GM19468 (cell line): ENCODE measurements at regions not wholly inside any gene's neighbourhood (a gene's known extent, or its start where the extent isn't known, plus 50 kb on each side); places are given as distances from the start of the nearest gene placed in this dataset.
"Not testable (repeated sequence)": the region's sequence is repeated elsewhere in the genome, so short reads cannot be mapped to it uniquely, and the experiment has no call there.

Experiments
- ATAC-seq: cut with Tn5 transposase; IDR thresholded peaks from one replicate; pipeline ENCODE4 v1.9.1; 2021; ENCODE audit warnings: mild to moderate bottlenecking, moderate library complexity, moderate number of reproducible peaks; ENCODE audit not compliant: unreplicated experiment; ENCODE audit errors: extremely low read depth

DNA sequence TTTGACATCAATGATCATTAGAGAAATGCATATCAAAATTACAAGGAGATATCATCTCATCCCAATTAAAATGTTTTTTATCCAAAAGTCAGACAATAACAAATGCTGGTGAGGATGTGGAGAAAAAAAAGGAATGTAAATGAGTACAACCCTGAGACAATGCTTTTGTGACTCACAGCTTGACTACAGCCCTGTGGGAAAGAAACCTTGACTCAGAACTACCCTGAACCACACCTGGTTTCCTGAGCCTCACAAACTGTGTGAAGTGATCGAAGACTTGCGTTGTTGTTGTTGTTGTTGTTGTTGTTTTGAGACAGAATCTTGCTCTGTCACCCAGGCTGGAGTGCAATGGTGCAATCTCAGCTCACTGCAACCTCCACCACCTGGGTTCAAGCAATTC lies 266.6 kb upstream of the MYT1L start:
- ATAC-seq, result no peak

GRCh38 chr2:2591542-2591940 lies 260.5 kb upstream of the MYT1L start:
- no peak for ATAC-seq

- ATAC-seq, result no peak
These were observed 259.9 kb upstream of the MYT1L start for GRCh38 chr2:2590841-2591541.

DNA sequence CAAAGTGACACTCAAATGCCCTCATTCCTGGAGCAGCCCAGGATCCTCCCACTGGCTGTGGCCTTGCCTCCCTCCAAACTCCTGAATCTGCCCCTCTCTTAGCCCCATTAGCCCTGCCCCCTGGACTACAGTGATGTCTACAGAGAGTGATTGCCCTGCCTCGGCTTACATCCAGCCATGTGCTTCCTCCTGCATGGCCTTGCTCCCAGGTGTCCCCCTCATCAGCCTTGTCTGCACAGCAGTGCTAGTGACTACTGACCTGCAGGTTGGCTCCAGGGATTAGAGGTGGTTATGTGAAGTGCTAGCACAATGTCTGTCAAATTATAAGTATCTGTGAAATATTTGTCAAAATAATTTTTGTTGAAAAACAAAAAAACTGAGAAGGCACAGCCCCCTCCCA lies 259.1 kb upstream of the MYT1L start:
- ATAC-seq, result no peak

GRCh38 chr2:2588777-2589176 lies 257.7 kb upstream of the MYT1L start:
- no peak for ATAC-seq

DNA sequence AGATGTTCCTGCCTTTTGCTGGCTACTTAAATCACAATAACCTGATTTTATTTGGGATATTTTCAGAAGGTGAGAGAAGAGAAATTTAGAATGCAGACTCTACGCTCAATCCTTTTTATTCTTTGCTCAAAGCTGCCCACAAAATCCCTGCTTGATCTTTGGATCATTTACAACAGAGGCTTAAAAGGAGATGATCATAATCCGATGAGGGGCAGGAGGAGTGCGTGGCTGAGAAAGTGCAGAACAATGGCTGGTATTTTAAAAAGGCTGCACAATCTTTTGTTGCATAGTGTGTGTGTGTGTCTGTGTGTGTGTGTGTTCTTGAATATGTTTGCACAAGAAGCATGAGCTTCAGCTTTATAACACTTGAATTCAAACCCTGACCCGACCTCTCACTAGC lies 256.3 kb upstream of the MYT1L start:
- no peak for ATAC-seq

- no peak for ATAC-seq
These were observed 255.9 kb upstream of the MYT1L start for GRCh38 chr2:2586931-2587330.

GRCh38 chr2:2586068-2586776 lies 255.1 kb upstream of the MYT1L start:
- ATAC-seq, result no peak

DNA sequence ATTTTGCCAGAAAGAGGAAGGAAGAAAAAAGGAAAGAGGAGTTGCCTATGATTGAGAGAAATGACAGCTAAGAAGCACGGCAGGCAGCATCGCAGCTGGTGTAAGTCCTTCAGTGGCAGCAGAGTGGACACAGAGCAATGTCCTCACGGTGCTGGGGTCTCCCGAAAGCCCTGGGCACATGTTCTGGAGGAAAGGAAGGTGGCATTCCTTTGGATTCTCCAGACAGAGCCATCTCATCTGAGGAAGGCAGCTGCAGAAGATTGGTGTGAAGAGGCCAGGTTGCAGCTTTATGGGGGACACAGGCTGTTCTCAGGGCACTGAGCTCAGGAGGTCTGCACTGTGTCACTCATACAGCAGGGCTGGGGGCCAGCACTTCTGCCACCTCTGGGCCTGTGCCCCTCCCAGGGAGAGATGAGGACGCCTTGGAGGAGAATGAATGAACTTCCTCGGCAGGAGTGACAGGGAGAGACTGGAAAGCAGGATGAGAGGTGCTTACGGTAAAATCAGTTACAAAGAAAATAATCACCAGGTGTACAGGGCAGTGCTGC lies 252.0 kb upstream of the MYT1L start:
- no peak for ATAC-seq

- ATAC-seq, result no peak
These were observed 250.5 kb upstream of the MYT1L start for GRCh38 chr2:2581331-2582159.

- not testable (repeated sequence) for ATAC-seq
These were observed 249.8 kb upstream of the MYT1L start for GRCh38 chr2:2580841-2581240.

GRCh38 chr2:2580341-2580740 lies 249.3 kb upstream of the MYT1L start:
- no peak for ATAC-seq

GRCh38 chr2:2579814-2580213 lies 248.7 kb upstream of the MYT1L start:
- ATAC-seq, result no peak

DNA sequence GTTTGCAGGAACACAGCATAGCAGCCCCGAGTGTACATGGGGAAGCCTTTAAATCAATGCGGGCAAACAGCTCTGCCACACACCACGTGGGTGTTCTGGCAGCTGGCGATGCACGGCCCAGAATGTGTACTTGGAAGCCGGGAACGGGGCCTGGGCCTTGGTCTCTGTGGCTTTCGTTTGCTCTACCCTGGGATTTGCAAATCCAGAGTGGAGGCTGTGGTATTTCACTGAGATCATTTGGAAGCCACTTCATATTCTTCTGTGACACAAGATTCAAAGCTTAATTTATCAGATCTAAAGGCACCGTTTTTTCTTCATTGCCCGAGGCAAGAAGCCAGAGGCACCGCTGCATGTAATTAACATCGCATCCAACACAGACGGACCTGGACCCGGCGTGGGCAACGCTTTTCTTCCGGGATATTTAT lies 246.3 kb upstream of the MYT1L start:
- ATAC-seq, result no peak

- ATAC-seq, result no peak
These were observed 244.9 kb upstream of the MYT1L start for GRCh38 chr2:2575870-2576386.

GRCh38 chr2:2575181-2575577 lies 244.1 kb upstream of the MYT1L start:
- no peak for ATAC-seq

GRCh38 chr2:2574401-2575180 lies 243.5 kb upstream of the MYT1L start:
- no peak for ATAC-seq

DNA sequence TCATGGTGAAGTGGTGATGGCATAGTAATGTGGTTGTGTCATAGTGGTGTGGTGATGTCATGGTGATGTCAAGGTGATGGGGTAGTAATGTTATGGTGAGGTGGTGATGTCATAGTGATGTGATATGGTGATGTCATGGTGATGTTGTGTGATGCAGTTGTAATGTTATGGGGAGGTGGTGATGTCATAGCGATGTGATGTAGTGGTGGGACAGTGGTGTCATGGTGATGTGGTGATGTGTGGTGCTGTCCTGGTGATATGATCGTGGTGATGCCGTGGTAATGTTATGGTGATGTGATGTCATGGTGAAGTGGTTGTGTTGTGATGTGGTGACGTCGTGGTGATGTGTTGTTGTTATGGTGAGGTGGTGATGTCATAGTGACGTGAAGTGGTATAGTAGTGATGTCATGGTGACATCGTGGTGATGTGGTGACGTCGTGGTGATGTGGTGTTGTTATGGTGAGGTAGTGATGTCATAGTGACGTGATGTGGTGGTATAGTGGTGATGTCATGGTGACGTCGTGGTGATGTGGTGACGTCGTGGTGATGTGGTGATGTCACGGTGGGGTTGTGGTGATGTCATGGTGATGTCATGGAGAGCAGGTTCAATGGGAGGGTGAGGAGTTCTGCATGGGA lies 242.7 kb upstream of the MYT1L start:
- ATAC-seq, result no peak

DNA sequence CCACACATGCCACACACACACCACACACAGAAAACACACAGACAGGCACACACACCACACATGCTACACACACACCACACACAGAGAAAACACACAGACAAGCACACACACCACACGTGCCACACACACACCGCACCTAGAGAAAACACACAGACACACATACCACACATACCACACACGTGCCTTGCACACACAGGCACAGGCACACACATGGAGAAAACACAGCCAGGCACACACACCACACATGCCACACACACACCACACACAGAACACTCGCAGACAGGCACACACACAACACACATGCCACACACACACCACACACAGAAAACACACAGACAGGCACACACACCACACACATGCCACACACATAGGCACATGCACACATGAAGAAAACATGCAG lies 242.1 kb upstream of the MYT1L start:
- no peak for ATAC-seq
